Breast epithelium (tissue), 4 donors: ENCODE measurements at regions not wholly inside any gene's neighbourhood (a gene's known extent, or its start where the extent isn't known, plus 50 kb on each side); places are given as distances from the start of the nearest gene placed in this dataset.

ENCODE experiments used
- DNase-seq, 2 donors: peaks; one replicate each; pipeline ENCODE4 v3.0.0-alpha.2; 2019; ENCODE audit warnings: low spot score in 2 of 2
- H3K27ac ChIP-seq, 2 donors: fragments of 200-600 bp; sonication (generic) in 1 of 2; one replicate each; pipeline ENCODE4 v1.5.1; 2016 to 2019; ENCODE audit warnings: mild to moderate bottlenecking in 1 of 2
- H3K27me3 ChIP-seq, 2 donors: fragments of 200-600 bp; sonication (generic) in 1 of 2; one replicate each; pipeline versions ENCODE4 v1.5.1 to v1.6.0; 2017 to 2019; ENCODE audit warnings: control low read depth in 1 of 2, mild to moderate bottlenecking in 1 of 2
- H3K36me3 ChIP-seq: fragments of 200-600 bp; one replicate; pipeline ENCODE4 v1.5.1; 2019
- H3K4me1 ChIP-seq, 2 donors: fragments of 200-600 bp; sonication (generic); one replicate each; pipeline ENCODE4 v1.5.1; 2016 to 2019; ENCODE audit warnings: control low read depth in 1 of 2
- H3K4me3 ChIP-seq, 3 donors: fragments of 200-600 bp; sonication (generic); 1 replicate in 2 of 3; 2 replicates in 1 of 3; pipeline ENCODE4 v1.5.1; 2016 to 2019; ENCODE audit warnings: mild to moderate bottlenecking in 3 of 3, moderate library complexity in 2 of 3
- H3K9me3 ChIP-seq, 2 donors: fragments of 200-600 bp; sonication (generic) in 1 of 2; one replicate each; pipeline ENCODE4 v1.5.1; 2016 to 2019; ENCODE audit warnings: control low read depth in 1 of 2
- POLR2A ChIP-seq: fragments of 450-650 bp; IDR thresholded peaks from one replicate; pipeline ENCODE4 v1.6.1; 2016; ENCODE audit warnings: antibody characterized with exemption, mild to moderate bottlenecking, moderate library complexity
- POLR2AphosphoS5 ChIP-seq, 3 donors: sonication (generic); formaldehyde crosslinking; IDR thresholded peaks; one replicate each; pipeline ENCODE4 v1.6.1; 2017; ENCODE audit warnings: antibody characterized with exemption in 3 of 3
- intact Hi-C: fragments of 100-400 bp; cut with DNase I; formaldehyde crosslinking; loops from one replicate; pipeline ENCODE4 v1.15.1; 2023; ENCODE audit warnings: low total_unique reads
- TF ChIP-seq, protein P1 (sequence below), 3 donors: fragments of 450-650 bp; IDR thresholded peaks; one replicate each; pipeline ENCODE4 v1.5.1; 2016 to 2017; ENCODE audit warnings: antibody characterized with exemption in 3 of 3, mild to moderate bottlenecking in 3 of 3, moderate library complexity in 3 of 3

GRCh38 chr6:130282234-130282995, 59.7 kb upstream of the SAMD3 start:
- no peak for DNase-seq
- intact Hi-C loops: no loop called here
- no peak overlapping the region for H3K27ac ChIP-seq
- H3K36me3 ChIP-seq: no peaks in the 10 kb centered on the region
- TF ChIP-seq POLR2AphosphoS5 (IDR thresholded peaks at IDR 0.05) (no peak), POLR2A (no peak)
- TF ChIP-seq, protein P1, sequence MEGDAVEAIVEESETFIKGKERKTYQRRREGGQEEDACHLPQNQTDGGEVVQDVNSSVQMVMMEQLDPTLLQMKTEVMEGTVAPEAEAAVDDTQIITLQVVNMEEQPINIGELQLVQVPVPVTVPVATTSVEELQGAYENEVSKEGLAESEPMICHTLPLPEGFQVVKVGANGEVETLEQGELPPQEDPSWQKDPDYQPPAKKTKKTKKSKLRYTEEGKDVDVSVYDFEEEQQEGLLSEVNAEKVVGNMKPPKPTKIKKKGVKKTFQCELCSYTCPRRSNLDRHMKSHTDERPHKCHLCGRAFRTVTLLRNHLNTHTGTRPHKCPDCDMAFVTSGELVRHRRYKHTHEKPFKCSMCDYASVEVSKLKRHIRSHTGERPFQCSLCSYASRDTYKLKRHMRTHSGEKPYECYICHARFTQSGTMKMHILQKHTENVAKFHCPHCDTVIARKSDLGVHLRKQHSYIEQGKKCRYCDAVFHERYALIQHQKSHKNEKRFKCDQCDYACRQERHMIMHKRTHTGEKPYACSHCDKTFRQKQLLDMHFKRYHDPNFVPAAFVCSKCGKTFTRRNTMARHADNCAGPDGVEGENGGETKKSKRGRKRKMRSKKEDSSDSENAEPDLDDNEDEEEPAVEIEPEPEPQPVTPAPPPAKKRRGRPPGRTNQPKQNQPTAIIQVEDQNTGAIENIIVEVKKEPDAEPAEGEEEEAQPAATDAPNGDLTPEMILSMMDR (IDR thresholded peaks at IDR 0.05): no peak
- H3K4me1 ChIP-seq: no peaks in the 10 kb centered on the region
- no peaks in the 10 kb centered on the region for H3K27me3 ChIP-seq
- H3K4me3 ChIP-seq: no peak overlapping the region
- peaks cover 0 to under 1% of the 10 kb centered on the region in 2 donors for H3K9me3 ChIP-seq

DNA sequence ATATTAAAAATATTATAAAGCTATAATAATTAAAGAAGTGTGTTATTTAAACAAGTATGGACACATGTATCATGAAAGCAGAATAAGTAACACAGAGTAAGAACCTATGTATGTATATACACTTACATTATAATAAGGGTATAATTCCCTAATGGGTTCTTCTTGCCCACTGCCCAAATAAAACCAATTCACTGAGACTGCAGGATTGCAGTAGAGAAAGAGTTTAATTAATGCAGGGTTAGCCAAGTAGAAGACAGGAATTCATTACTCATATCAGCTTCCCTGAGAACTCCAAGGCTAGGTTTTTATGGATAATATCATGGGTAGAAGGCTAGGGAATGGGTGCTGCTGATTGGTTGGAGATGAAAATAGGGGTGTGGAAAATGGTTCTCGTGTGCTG, 53.8 kb upstream of the SAMD3 start:
- Histone ChIP-seq H3K27me3 (no peaks in the 10 kb centered on the region), H3K36me3 (no peaks in the 10 kb centered on the region), H3K4me1 (no peaks in the 10 kb centered on the region), H3K27ac (no peak overlapping the region), H3K9me3 (peaks cover 9 to 36% of the 10 kb centered on the region in 2 donors), H3K4me3 (no peak overlapping the region)
- intact Hi-C loops: no loop called here
- DNase-seq: no peak
- TF ChIP-seq, protein P1 (IDR thresholded peaks at IDR 0.05): no peak
- TF ChIP-seq POLR2A (no peak), POLR2AphosphoS5 (IDR thresholded peaks at IDR 0.05) (no peak)

- no peaks in the 10 kb centered on the region for H3K36me3 ChIP-seq
- TF ChIP-seq, protein P1 (IDR thresholded peaks at IDR 0.05): no peak
- TF ChIP-seq POLR2A (no peak), POLR2AphosphoS5 (IDR thresholded peaks at IDR 0.05) (no peak)
- H3K27ac ChIP-seq: no peak overlapping the region
- no peaks in the 10 kb centered on the region for H3K27me3 ChIP-seq
- no peak for DNase-seq
- H3K4me1 ChIP-seq: no peaks in the 10 kb centered on the region
- no peak overlapping the region for H3K4me3 ChIP-seq
- peaks cover 9 to 36% of the 10 kb centered on the region in 2 donors for H3K9me3 ChIP-seq
- intact Hi-C loops: no loop called here
These were observed 51.3 kb upstream of the SAMD3 start for GRCh38 chr6:130274007-130274406.
